ENCODE measurements at regions not wholly inside any gene's neighbourhood (a gene's known extent, or its start where the extent isn't known, plus 50 kb on each side); places are given as distances from the start of the nearest gene placed in this dataset.

DNA sequence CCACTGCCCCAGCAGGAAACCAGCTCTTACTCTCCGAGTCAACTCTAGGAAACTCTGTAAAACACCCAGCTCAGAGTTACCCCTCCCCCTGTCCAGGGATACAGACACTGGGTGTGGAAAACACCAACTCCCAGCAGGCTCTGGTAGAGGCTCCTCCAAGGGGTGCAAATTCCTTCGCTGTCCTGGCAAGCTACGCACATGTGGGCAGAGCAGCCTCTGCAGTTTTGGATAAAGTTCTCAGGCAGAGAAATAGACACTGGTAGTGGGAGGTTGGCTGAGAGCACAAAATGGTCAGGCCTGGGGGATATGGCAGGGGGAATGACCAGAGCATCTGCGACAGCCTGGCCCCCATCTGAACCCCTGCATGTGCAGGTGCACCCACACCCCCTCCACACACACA, 146.9 kb upstream of the SDK2 start:
- TF ChIP-seq, protein P1, sequence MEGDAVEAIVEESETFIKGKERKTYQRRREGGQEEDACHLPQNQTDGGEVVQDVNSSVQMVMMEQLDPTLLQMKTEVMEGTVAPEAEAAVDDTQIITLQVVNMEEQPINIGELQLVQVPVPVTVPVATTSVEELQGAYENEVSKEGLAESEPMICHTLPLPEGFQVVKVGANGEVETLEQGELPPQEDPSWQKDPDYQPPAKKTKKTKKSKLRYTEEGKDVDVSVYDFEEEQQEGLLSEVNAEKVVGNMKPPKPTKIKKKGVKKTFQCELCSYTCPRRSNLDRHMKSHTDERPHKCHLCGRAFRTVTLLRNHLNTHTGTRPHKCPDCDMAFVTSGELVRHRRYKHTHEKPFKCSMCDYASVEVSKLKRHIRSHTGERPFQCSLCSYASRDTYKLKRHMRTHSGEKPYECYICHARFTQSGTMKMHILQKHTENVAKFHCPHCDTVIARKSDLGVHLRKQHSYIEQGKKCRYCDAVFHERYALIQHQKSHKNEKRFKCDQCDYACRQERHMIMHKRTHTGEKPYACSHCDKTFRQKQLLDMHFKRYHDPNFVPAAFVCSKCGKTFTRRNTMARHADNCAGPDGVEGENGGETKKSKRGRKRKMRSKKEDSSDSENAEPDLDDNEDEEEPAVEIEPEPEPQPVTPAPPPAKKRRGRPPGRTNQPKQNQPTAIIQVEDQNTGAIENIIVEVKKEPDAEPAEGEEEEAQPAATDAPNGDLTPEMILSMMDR (IDR thresholded peaks at IDR 0.05) = no peak
- TF ChIP-seq POLR2AphosphoS5 (IDR thresholded peaks at IDR 0.05; ENCODE audit: low read depth, low read length) (no peak), TCF7L2 (IDR thresholded peaks at IDR 0.05; ENCODE audit: low read depth, low read length) (no peak)
- TF ChIP-seq, protein P2, sequence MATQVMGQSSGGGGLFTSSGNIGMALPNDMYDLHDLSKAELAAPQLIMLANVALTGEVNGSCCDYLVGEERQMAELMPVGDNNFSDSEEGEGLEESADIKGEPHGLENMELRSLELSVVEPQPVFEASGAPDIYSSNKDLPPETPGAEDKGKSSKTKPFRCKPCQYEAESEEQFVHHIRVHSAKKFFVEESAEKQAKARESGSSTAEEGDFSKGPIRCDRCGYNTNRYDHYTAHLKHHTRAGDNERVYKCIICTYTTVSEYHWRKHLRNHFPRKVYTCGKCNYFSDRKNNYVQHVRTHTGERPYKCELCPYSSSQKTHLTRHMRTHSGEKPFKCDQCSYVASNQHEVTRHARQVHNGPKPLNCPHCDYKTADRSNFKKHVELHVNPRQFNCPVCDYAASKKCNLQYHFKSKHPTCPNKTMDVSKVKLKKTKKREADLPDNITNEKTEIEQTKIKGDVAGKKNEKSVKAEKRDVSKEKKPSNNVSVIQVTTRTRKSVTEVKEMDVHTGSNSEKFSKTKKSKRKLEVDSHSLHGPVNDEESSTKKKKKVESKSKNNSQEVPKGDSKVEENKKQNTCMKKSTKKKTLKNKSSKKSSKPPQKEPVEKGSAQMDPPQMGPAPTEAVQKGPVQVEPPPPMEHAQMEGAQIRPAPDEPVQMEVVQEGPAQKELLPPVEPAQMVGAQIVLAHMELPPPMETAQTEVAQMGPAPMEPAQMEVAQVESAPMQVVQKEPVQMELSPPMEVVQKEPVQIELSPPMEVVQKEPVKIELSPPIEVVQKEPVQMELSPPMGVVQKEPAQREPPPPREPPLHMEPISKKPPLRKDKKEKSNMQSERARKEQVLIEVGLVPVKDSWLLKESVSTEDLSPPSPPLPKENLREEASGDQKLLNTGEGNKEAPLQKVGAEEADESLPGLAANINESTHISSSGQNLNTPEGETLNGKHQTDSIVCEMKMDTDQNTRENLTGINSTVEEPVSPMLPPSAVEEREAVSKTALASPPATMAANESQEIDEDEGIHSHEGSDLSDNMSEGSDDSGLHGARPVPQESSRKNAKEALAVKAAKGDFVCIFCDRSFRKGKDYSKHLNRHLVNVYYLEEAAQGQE (IDR thresholded peaks at IDR 0.05; ENCODE audit: insufficient read depth in 1 of 2, low read depth in 2 of 2, low read length in 1 of 2) = no peak

Measured in Panc1 (cell line).